ENCODE measurements at regions not wholly inside any gene's neighbourhood (a gene's known extent, or its start where the extent isn't known, plus 50 kb on each side); places are given as distances from the start of the nearest gene placed in this dataset.

DNA sequence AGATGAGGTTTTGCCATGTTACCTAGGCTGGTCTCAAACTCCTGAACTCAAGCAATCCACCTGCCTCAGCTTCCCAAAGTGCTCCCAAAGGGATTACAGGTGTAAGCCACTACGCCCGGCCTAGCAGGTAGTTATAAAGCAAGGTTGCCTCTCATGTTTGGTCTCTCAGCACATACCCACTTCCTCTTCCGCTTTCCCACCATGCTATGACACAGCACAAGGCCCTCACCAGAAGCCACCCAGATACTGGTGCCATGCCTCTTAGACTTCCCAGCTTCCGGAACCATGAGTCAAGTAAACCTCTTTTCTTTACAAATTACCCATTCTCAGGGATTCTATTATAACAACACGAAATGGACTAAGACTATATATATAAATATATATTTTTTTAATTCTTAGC lies 143.6 kb downstream of the COPRS start:
- no peak for DNase-seq (ENCODE audit: low spot score)

- DNase-seq (ENCODE audit: low spot score): no peak
Measured at GRCh38 chr17:31704483-31704882, 154.6 kb downstream of the COPRS start.

- no peak for DNase-seq (ENCODE audit: low spot score)
Measured at GRCh38 chr17:31702041-31702440, 157.0 kb downstream of the COPRS start.

DNA sequence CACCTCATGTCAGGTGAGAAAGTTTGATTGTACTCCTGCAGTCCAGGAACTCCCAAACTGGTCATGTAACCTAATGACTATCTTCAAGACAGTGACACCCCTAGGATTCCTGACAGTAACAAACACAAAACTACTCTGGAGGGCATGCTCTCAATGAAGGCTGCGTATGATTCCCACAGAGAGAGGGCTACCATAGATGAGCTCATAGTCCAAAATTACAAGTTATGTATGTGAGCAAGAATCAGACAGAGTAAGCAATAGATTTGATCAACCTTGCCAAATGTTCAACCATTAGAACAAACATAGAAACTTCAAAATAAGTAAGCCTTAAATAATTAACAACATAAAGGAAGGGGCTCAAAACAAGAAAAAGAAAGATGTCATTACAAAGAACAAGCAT lies 158.1 kb downstream of the COPRS start:
- DNase-seq (ENCODE audit: low spot score): no peak

- DNase-seq (ENCODE audit: low spot score): no peak
Measured at GRCh38 chr17:31699886-31700285, 159.2 kb downstream of the COPRS start.

DNA sequence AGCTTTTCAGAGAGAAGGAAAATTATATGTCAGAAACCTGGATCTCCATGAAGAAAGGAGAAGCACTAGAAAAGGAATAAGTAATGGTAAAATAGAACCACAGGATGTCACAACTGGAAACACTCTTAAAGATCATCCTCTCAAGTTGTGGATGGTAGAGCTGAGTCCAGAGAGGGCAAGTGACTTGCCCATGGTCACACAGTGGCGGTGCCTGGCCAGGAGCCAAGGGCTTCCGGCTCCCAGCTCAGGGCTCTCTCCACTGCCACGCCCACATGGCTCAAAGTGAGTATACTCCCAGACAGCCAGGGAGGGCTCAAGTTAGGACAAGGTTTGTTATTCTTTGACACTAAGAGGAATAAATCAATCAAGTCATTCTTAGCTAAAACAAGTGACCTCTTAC lies 159.8 kb downstream of the COPRS start:
- peak; percentile 50 for DNase-seq (ENCODE audit: low spot score)

GRCh38 chr17:31698751-31699150 lies 160.3 kb downstream of the COPRS start:
- DNase-seq (ENCODE audit: low spot score): no peak

GRCh38 chr17:31697838-31698237 lies 161.2 kb downstream of the COPRS start:
- no peak for DNase-seq (ENCODE audit: low spot score)

GRCh38 chr17:31696703-31697325 lies 162.2 kb downstream of the COPRS start:
- no peak for DNase-seq (ENCODE audit: low spot score)

- DNase-seq (ENCODE audit: low spot score): peak; percentile 86
Measured at GRCh38 chr17:31696184-31696602, 162.9 kb downstream of the COPRS start.

DNA sequence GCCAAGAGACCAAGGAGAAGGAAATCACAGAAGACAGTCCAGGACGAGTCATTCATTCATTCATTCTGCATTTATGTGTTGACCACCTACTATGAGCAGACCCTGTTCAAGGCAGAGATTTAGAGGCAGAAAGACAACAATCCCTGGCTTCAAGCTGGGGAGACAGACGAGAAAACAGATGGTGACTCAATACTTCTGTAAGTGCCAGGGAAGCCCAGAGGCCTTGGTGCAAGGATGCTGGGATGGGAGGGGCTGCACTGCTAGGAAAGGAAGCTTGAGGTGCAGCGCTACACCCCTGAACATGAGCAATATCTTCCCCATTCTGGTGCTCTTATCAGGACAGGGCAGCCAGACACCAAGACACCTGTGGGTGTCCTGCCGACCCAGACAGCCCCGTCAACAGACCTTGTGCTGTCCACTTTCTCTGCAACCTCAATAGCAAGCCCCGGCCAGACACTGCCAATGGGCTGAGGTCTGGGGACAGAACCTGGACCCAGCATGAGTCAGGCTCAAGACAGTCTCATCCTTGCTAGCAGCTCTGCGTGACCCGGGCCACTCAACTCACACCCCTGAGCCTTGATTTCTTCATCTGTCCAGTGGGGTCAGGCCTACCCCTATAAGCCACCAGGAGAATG lies 163.5 kb downstream of the COPRS start:
- no peak for DNase-seq (ENCODE audit: low spot score)

- DNase-seq (ENCODE audit: low spot score): peak; percentile 1
Measured at GRCh38 chr17:31693433-31694220, 165.4 kb downstream of the COPRS start.

DNA sequence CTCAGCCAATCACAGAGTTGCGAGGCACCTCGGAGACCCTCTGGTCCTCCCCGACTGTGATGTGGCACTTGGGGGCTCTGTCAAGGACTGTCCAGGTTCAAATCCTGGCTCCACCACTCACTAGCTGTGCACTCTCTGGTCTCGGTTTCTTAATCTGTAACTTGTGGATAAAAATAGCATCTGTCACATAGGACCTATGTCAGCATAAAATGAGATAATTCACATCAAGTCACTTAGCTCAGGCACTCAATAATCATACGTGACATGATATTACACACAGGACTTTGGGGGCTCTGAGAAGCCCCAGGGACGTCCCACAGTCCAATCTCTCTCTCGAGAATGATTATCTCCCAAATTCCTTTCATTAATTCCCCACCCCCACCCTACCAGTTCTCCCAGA lies 166.4 kb downstream of the COPRS start:
- DNase-seq (ENCODE audit: low spot score): no peak

- no peak for DNase-seq (ENCODE audit: low spot score)
Measured at GRCh38 chr17:31692027-31692426, 167.0 kb downstream of the COPRS start.

DNA sequence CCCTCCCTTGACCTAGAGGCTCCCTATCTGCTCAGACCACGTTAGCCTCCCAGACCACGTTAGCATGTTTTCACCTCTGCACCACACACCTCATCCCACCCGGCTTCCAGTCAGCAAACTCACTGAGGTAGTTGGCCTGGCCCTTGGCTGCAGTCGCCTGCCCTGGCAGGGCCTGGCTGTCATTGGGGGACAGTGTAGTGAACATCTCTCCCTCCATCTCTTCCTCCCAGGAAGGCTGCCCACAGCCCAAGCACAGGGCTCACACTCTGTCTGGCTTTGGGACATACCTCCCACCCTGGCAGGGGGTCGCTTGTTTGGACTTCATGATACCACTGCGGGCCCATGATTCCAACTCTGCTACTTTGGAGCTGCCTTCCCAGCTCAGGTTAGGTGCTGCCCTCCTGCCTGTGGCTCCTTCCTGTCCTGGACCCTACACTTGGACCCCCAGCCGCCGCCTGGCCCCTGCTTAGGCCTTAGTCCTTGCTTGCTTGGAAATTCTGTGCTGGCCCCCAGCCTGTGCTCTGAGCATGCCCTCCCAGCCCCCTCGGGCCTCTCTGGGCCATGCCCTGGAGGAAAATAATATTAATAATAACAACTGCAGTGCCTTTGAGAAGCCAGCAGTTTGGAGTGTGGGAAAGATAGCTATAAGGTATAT lies 167.7 kb downstream of the COPRS start:
- DNase-seq (ENCODE audit: low spot score): peak; percentile 3

DNA sequence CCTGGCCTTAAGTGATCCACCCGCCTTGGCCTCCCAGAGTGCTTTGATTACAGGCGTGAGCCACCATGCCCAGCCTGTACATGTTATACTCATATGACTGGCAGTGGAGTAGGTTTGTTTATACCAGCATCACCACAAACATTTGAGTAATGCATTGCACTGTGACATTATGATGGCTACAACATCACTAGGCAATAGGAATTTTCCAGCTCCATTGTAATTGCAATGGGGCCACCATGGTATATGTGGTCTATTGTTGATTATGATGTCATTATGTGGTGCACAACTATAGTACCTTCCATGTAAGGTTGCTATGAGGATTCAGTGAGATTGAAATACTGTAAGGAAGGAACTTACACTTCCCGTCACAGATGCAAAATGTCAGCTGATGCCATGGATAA lies 168.9 kb downstream of the COPRS start:
- peak; percentile 98 for DNase-seq (ENCODE audit: low spot score)

DNA sequence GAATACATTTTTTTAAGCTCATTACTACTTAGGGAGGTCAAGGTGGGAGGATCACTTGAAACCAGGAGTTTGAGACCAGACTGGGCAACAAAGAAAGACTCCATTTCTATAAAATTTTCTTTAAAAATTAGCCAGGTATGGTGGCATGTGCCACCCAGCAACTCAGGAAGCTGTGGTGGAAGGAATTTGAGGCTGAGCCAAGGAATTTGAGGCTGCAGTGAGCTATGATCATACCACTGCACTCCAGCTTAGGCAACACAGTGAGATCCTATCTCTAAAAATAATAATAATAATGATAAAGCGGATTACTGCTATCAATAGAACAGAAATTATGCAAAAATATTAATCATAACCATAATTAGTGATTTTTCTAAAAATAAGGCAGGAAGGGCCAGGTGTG lies 170.3 kb downstream of the COPRS start:
- DNase-seq (ENCODE audit: low spot score): peak; percentile 60

- peak; percentile 30 for DNase-seq (ENCODE audit: low spot score)
Measured at GRCh38 chr17:31687505-31688126, 171.4 kb downstream of the COPRS start.

DNA sequence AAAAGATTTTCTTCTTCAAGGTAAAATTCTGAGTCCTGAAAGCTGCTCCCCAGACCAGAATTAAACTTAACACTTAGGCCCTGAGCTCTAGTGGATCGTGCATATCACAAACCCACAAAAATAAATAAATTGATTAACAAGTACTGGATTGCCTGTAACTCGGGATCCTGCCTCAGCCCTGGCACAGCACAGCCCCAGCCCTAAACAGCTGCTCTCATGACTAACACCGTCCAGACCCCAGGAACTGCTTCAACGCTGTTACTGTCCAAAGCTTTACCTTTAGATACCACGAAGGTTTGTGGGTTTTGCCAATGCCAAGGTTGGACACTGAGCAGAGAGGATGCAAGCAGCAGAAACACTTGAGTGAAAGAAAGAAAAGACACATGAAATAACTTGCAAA lies 172.5 kb downstream of the COPRS start:
- DNase-seq (ENCODE audit: low spot score): peak; percentile 9

GRCh38 chr17:31684901-31685300 lies 174.1 kb downstream of the COPRS start:
- DNase-seq (ENCODE audit: low spot score): no peak

GRCh38 chr17:31680126-31680525 lies 178.9 kb downstream of the COPRS start:
- no peak for DNase-seq (ENCODE audit: low spot score)

DNA sequence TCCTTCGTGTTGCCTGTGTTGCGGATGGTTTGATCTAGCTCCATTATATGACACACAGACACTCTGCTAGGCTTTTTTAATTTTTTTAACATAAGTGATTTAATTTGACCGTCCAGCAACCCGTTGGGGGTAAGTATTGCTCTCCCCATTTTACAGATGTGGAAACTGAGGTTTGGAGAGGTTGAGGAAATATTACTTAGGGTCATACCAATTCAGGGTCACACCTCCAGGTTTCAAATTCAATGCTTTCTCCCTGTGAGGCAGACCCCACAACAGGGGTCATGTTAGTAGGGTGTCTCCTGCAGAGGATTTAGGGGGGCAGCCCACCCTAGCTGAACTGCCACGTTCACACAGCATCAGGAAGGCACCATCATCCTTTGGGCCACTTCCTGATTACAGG lies 179.4 kb downstream of the COPRS start:
- no peak for DNase-seq (ENCODE audit: low spot score)
